ENCODE measurements at regions not wholly inside any gene's neighbourhood (a gene's known extent, or its start where the extent isn't known, plus 50 kb on each side); places are given as distances from the start of the nearest gene placed in this dataset.
"Not testable (repeated sequence)": the region's sequence is repeated elsewhere in the genome, so short reads cannot be mapped to it uniquely, and the experiment has no call there.

DNA sequence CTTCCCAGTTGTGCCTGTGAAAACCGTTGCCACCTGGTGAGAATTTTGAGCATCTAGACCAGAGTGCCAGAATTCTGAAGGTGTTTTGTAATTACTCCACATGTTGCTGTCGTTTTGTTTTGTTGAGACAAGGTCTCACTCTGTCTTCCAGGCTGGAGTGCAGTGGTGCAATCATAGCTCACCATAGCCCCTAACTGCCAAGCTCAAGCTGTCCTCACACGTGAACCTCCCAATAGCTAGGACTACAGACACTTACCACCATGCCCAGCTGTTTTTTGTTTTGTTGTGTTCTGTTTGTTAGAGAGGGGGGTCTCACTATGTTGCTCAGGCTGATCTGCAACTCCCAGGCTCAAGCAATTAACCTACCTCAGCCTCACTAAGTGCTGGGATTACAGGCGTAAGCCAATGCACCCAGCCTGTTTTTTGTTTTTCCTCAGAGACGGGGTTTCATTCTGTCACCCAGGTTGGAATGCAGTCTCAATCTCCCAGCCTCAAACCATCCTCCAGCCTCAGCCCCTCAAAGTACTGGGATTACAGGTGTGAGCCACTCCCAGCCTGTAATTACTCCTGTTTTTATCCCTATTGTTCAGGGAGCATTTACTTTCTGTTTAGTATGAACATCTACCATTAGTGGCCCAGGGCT lies 121.1 kb upstream of the DMRT1 start:
- peaks cover 2 to 5% (median 4%) of the 10 kb centered on the region in 3 donors for H3K27me3 Mint-ChIP-seq (ENCODE audit: low read depth in 3 of 3)
- no peaks in the 10 kb centered on the region for H3K9me3 Mint-ChIP-seq
- no peak for DNase-seq
- peaks cover 0 to 3% (median 0%) of the 10 kb centered on the region in 3 donors for H3K36me3 Mint-ChIP-seq
- H3K4me1 Mint-ChIP-seq = no peaks in the 10 kb centered on the region
- H3K4me3 Mint-ChIP-seq = no peak overlapping the region
- H3K27ac Mint-ChIP-seq = no peak overlapping the region

DNA sequence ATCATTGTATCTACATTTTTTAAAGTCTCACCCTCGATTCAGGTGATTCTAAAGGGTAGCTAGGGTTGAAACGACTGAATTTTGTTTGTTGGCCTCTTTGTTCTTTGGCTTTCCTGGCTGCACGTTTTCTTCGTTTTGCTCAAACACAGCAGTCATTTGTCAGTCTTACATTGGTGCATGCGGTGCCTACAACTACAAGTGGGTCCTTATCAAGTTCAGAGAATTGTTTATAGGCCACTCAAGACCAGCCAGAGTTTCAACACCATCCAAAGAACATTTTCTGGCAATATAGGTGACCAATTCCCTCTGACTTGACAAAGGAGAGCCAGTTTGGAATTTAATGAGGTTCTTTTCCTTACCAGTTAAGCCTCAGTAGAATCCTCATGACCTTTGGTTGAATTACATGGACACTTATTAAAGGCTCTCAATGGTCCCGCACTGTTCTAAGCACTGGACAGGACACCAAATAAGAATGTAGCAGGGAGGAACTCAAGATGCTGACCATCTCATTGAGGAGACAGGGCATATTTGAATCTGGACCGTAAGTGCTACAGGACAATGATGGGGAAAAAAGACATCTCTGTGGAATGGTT lies 119.0 kb upstream of the DMRT1 start:
- no peak for DNase-seq
- H3K4me1 Mint-ChIP-seq = no peaks in the 10 kb centered on the region
- no peak overlapping the region for H3K27ac Mint-ChIP-seq
- H3K4me3 Mint-ChIP-seq = no peak overlapping the region
- no peaks in the 10 kb centered on the region for H3K9me3 Mint-ChIP-seq
- H3K36me3 Mint-ChIP-seq = peaks cover 0 to 3% (median 0%) of the 10 kb centered on the region in 3 donors
- H3K27me3 Mint-ChIP-seq (ENCODE audit: low read depth in 3 of 3) = peaks cover 2 to 5% (median 3%) of the 10 kb centered on the region in 3 donors

DNA sequence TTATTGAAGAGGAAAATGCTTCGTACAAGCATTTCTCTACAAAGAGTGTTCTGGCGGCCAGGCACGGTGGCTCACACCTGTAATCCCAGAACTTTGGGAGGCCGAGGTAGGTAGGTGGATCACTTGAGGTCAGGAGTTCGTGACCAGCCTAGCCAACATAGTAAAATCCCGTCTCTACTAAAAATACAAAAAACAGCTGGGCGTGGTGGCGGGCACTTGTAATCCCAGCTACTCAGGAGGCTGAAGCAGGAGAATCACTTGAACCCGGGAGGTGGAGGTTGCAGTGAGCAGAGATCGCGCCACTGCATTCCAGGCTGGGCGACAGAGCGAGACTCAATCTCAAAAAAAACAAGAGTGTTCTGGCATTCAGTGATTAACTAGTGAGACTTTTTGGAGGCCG lies 117.0 kb upstream of the DMRT1 start:
- not testable (repeated sequence) for H3K4me1 Mint-ChIP-seq; H3K27me3 Mint-ChIP-seq (ENCODE audit: low read depth in 3 of 3); H3K9me3 Mint-ChIP-seq; H3K4me3 Mint-ChIP-seq; H3K36me3 Mint-ChIP-seq; H3K27ac Mint-ChIP-seq; DNase-seq

DNA sequence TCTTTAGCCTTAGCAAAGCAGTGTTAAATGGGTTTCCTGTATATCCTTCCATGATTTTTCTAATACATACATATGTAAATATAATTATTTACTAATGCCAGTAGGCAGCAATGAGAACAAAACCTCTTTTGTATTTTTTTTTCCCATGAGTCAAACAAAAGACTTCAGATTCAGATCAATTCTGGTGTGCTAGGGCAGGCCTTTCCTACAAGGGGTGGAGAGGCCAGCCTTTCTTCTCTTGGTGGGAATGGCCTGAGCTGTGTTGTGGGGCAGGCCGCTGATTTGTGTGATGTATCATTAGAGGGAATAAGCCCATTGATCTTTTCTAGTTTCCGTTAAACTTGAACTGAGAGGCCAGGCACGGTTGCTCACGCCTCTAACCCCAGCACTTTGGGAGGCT lies 115.5 kb upstream of the DMRT1 start:
- Mint-ChIP-seq H3K4me3 (no peak overlapping the region), H3K4me1 (no peaks in the 10 kb centered on the region), H3K36me3 (peaks cover 0 to 3% (median 0%) of the 10 kb centered on the region in 3 donors), H3K9me3 (no peaks in the 10 kb centered on the region), H3K27ac (no peak overlapping the region), H3K27me3 (ENCODE audit: low read depth in 3 of 3) (peaks cover 2 to 3% (median 2%) of the 10 kb centered on the region in 3 donors)
- no peak for DNase-seq

DNA sequence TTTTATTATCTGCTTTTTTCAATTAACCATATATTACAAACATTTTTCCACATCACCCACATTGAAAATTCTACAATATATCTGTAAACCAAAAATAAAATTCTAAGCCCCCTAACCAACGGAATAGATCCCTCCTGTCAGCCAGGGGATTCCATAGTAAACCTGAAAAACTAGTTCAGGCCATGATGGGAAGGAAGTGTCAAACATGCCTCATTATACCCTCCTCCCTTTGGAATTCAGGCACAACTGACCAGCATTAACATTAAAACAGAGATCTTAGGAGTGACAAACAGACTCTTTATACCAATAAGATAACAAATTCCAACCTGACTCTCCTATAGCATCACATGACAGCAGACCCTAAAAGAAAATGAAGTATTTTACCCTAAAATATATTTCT lies 113.7 kb upstream of the DMRT1 start:
- H3K4me3 Mint-ChIP-seq = no peak overlapping the region
- H3K27me3 Mint-ChIP-seq (ENCODE audit: low read depth in 3 of 3) = peaks cover 0 to 2% (median 2%) of the 10 kb centered on the region in 3 donors
- DNase-seq = no peak
- no peaks in the 10 kb centered on the region for H3K4me1 Mint-ChIP-seq
- no peaks in the 10 kb centered on the region for H3K36me3 Mint-ChIP-seq
- H3K27ac Mint-ChIP-seq = no peak overlapping the region
- H3K9me3 Mint-ChIP-seq = no peaks in the 10 kb centered on the region

DNA sequence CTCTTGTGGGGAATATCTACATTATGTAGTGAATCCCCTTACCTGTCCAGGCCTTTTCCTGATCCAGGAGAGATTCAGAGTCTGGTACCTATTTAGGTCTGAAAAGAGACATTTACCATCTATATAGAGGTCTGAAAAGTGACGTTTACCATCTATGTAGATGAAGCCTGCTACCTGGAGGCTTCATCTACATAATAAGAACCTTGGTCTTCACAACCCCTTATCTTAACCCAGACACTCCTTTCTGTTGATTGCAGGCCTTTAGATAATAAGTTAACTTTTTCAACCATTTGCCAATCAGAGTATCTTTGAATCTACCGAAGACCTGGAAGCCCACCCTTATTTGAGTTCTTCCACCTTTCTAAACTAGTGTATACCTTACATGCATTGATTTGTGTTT lies 113.0 kb upstream of the DMRT1 start:
- peaks cover 0 to 2% (median 0%) of the 10 kb centered on the region in 3 donors for H3K27me3 Mint-ChIP-seq (ENCODE audit: low read depth in 3 of 3)
- no peaks in the 10 kb centered on the region for H3K36me3 Mint-ChIP-seq
- no peak for DNase-seq
- H3K27ac Mint-ChIP-seq = no peak overlapping the region
- no peaks in the 10 kb centered on the region for H3K9me3 Mint-ChIP-seq
- no peaks in the 10 kb centered on the region for H3K4me1 Mint-ChIP-seq
- H3K4me3 Mint-ChIP-seq = no peak overlapping the region

DNA sequence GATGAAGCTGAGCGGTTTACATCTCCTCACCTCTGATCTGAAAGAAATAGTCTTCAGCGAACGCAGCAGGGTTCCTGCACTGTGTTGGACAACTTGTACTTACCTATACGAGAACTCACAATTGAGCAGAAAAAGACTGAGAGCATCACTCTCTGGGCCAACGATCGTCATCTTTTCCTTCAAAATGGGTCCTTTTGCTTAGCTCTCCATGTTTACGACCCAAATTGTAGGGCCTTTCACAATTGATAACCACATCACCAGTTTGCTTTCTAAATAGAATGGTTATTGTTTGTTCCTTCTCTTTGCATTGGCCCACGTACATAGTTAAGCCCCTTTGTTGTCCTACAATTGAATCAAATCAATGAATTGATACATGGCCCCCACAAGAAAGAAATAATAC lies 110.0 kb upstream of the DMRT1 start:
- no peaks in the 10 kb centered on the region for H3K4me1 Mint-ChIP-seq
- H3K27ac Mint-ChIP-seq = no peak overlapping the region

DNA sequence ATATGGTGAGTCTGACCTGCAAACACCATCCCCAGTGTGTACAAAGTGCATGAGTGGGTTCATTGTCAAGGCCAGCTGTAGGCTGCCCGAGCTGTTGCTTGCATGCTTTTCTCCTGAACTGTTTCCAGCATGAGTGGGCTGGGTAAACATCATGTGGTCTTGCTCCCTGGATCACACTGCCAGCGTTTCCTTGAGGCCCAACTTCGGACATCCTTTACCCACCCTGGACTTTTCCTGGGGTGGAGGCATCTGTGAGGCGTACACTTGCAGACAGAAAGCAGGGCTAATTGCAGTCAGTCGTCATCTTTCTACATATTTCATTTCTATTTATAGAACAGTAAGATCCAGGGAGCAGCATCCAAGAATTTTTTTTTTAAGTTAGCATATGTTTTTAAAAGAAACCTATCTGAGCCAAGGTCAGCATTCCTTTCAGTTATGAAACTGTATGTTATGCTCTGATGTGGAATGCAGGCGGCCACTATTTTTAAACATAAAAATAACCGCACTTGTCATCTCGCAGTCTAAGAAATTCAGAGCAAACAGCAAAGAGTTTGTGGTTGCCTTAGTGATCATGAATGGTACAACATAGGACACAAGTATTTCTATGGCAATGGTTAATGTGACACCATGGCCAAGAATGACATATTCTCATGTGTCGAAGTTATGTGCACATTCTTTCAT lies 106.5 kb upstream of the DMRT1 start:
- Mint-ChIP-seq H3K4me1 (no peaks in the 10 kb centered on the region), H3K9me3 (no peaks in the 10 kb centered on the region), H3K36me3 (peaks cover 0 to 11% (median 0%) of the 10 kb centered on the region in 3 donors), H3K4me3 (no peak overlapping the region), H3K27me3 (ENCODE audit: low read depth in 3 of 3) (no peaks in the 10 kb centered on the region), H3K27ac (no peak overlapping the region)
- no peak for DNase-seq

More for the DNA sequence above, 110.0 kb upstream of the DMRT1 start:
- no peaks in the 10 kb centered on the region for H3K36me3 Mint-ChIP-seq
- H3K27me3 Mint-ChIP-seq (ENCODE audit: low read depth in 3 of 3) = no peaks in the 10 kb centered on the region
- no peak for DNase-seq
- no peak overlapping the region for H3K4me3 Mint-ChIP-seq
- H3K9me3 Mint-ChIP-seq = no peaks in the 10 kb centered on the region

DNA sequence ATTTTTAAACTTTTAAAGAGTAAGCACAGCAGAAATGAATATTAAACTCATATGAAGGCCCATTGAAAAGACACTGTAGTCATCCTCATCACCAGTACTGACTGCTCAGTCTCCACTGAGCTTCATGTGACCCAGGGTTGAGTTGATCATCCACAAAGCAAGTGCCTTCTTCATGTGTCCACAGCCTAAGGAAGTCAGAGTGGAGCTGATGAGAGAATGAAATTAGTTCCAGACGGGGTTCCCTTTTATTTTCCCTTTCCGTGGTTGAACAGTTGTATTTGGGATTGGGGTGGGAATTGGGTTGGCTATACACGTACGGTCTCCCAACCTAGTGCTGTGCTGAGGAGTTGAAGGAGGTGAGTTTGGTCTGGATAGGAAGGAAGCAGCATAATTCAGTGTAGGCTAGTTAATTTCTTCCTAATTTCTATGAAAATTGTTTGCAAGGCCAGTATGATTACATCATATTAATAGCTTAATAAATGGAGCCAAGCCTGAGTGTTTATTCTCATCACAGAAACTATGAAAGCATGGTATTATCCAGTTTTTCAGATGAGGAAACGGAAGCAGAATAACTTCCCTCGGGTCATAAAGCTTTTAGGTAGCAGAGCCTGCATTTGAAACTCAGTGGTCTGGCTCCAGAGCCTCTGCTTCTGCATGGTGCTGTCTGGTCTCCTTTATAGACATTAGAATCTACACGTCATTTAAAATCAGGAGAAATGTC lies 103.9 kb upstream of the DMRT1 start:
- no peaks in the 10 kb centered on the region for H3K4me1 Mint-ChIP-seq
- H3K36me3 Mint-ChIP-seq = peaks cover 0 to 16% (median 0%) of the 10 kb centered on the region in 3 donors
- H3K27me3 Mint-ChIP-seq (ENCODE audit: low read depth in 3 of 3) = no peaks in the 10 kb centered on the region
- no peaks in the 10 kb centered on the region for H3K9me3 Mint-ChIP-seq
- no peak for DNase-seq
- H3K27ac Mint-ChIP-seq = no peak overlapping the region
- H3K4me3 Mint-ChIP-seq = no peak overlapping the region

DNA sequence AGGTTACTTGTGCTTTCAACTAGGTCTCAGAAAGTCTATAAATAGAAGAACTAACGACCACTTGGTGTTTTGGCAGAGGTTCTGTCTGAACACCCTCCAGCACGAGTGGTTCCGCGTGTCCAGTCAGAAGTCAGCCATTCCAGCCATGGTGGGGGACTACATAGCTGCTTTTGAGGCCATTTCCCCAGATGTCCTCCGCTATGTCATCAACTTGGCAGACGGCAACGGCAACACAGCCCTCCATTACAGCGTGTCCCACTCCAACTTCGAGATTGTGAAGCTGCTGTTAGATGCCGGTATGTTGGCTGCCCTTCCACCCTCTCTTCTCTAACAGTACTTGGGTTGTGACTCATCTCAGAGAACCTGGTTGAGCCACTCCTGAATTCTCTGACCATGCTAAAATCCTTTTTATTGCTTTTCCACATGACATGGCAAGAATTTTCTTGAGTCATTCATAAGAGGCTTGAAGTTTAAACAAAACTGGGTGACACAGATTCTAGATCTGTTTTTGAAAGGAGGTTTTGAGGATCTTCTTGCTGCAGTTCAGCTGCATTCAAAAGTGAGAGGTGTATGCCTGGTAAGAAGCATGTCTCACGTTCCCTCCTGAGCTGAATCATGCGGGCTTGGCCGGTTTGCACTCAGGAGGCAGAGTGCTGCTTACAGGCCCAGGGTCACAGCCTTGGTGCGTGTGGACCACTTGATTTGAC lies 103.1 kb upstream of the DMRT1 start:
- Mint-ChIP-seq H3K4me1 (no peaks in the 10 kb centered on the region), H3K27me3 (ENCODE audit: low read depth in 3 of 3) (no peaks in the 10 kb centered on the region), H3K9me3 (no peaks in the 10 kb centered on the region), H3K27ac (no peak overlapping the region), H3K4me3 (no peak overlapping the region), H3K36me3 (peaks cover 0 to 16% (median 0%) of the 10 kb centered on the region in 3 donors)
- no peak for DNase-seq

DNA sequence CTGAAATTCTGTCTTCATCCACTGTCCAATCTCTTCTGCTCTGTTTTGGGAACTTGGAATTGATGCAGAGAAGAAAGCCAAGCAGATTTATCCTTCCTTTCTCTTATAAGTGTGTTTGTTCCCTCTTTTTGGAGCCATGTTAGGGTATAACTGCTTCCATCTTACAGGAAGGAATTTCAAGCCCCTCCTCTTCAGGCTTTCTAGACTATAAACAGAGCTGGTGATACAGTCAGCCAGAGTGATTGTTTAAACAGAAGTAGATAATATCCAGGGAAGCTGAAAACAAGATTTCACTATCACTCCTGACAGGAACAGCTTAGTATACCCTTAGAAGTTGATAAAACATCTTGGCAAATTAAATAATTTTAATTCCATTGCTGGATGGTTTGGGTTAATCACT lies 102.1 kb upstream of the DMRT1 start:
- H3K36me3 Mint-ChIP-seq = peaks cover 0 to 16% (median 0%) of the 10 kb centered on the region in 3 donors
- no peak for DNase-seq
- H3K27me3 Mint-ChIP-seq (ENCODE audit: low read depth in 3 of 3) = no peaks in the 10 kb centered on the region
- H3K4me3 Mint-ChIP-seq = no peak overlapping the region
- no peak overlapping the region for H3K27ac Mint-ChIP-seq
- H3K9me3 Mint-ChIP-seq = no peaks in the 10 kb centered on the region
- H3K4me1 Mint-ChIP-seq = no peaks in the 10 kb centered on the region

DNA sequence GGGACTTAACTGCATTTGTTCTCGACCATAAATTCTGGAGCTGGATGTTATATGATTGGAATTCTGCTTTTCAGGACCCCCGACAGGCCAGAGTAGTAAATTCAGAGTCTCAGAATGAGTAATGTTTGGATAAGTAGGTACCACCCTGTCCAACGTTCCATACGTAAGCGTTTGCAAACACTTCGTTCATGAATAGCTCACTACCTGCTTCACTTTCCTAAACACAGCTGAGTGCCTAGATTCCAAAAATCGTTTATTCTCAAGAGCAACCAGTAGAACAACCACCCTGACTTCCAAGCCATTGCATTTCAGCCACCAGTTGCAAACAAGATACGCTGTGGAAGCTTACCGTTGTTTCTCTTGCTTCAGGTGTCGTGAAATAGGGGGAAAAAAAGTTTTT lies 101.3 kb upstream of the DMRT1 start:
- Mint-ChIP-seq H3K4me3 (no peak overlapping the region), H3K9me3 (no peaks in the 10 kb centered on the region), H3K27ac (no peak overlapping the region), H3K27me3 (ENCODE audit: low read depth in 3 of 3) (no peaks in the 10 kb centered on the region), H3K4me1 (no peaks in the 10 kb centered on the region), H3K36me3 (peaks cover 0 to 16% (median 0%) of the 10 kb centered on the region in 3 donors)
- DNase-seq = no peak

DNA sequence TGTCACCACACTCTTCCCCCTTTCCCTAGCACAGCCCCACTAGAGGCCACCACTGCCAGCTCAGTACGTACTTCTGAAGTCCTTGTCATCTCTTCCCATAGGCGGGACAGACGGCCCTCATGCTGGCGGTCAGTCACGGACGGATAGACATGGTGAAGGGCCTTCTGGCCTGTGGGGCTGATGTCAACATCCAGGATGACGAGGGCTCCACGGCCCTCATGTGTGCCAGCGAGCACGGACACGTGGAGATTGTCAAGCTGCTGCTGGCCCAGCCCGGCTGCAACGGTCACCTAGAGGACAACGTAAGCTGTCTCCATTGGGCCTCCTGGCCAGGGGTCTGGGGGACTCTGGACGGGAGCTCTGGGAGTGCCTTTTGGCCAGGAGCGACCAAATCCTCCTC lies 99.4 kb upstream of the DMRT1 start:
- Mint-ChIP-seq H3K36me3 (peaks cover 0 to 25% (median 0%) of the 10 kb centered on the region in 3 donors), H3K27ac (no peak overlapping the region), H3K27me3 (ENCODE audit: low read depth in 3 of 3) (peaks cover 0 to 3% (median 0%) of the 10 kb centered on the region in 3 donors), H3K9me3 (peaks cover 0 to 1% (median 0%) of the 10 kb centered on the region in 6 donors), H3K4me3 (no peak overlapping the region), H3K4me1 (peaks cover 3% of the 10 kb centered on the region in 2 donors)
- no peak for DNase-seq

Measured in immature natural killer cell (primary cell).